Breast epithelium (tissue), 4 donors: ENCODE measurements at regions not wholly inside any gene's neighbourhood (a gene's known extent, or its start where the extent isn't known, plus 50 kb on each side); places are given as distances from the start of the nearest gene placed in this dataset.
"Not testable (repeated sequence)": the region's sequence is repeated elsewhere in the genome, so short reads cannot be mapped to it uniquely, and the experiment has no call there.

Source experiments
- DNase-seq, 2 donors: peaks; one replicate each; pipeline ENCODE4 v3.0.0-alpha.2; 2019; ENCODE audit warnings: low spot score in 2 of 2
- H3K27ac ChIP-seq, 2 donors: fragments of 200-600 bp; sonication (generic) in 1 of 2; one replicate each; pipeline ENCODE4 v1.5.1; 2016 to 2019; ENCODE audit warnings: mild to moderate bottlenecking in 1 of 2
- H3K27me3 ChIP-seq, 2 donors: fragments of 200-600 bp; sonication (generic) in 1 of 2; one replicate each; pipeline versions ENCODE4 v1.5.1 to v1.6.0; 2017 to 2019; ENCODE audit warnings: control low read depth in 1 of 2, mild to moderate bottlenecking in 1 of 2
- H3K36me3 ChIP-seq: fragments of 200-600 bp; one replicate; pipeline ENCODE4 v1.5.1; 2019
- H3K4me1 ChIP-seq, 2 donors: fragments of 200-600 bp; sonication (generic); one replicate each; pipeline ENCODE4 v1.5.1; 2016 to 2019; ENCODE audit warnings: control low read depth in 1 of 2
- H3K4me3 ChIP-seq, 3 donors: fragments of 200-600 bp; sonication (generic); 1 replicate in 2 of 3; 2 replicates in 1 of 3; pipeline ENCODE4 v1.5.1; 2016 to 2019; ENCODE audit warnings: mild to moderate bottlenecking in 3 of 3, moderate library complexity in 2 of 3
- H3K9me3 ChIP-seq, 2 donors: fragments of 200-600 bp; sonication (generic) in 1 of 2; one replicate each; pipeline ENCODE4 v1.5.1; 2016 to 2019; ENCODE audit warnings: control low read depth in 1 of 2
- CTCF ChIP-seq, 3 donors: fragments of 450-650 bp; IDR thresholded peaks; one replicate each; pipeline ENCODE4 v1.5.1; 2016 to 2017; ENCODE audit warnings: antibody characterized with exemption in 3 of 3, mild to moderate bottlenecking in 3 of 3, moderate library complexity in 3 of 3
- POLR2A ChIP-seq: fragments of 450-650 bp; IDR thresholded peaks from one replicate; pipeline ENCODE4 v1.6.1; 2016; ENCODE audit warnings: antibody characterized with exemption, mild to moderate bottlenecking, moderate library complexity
- POLR2AphosphoS5 ChIP-seq, 3 donors: sonication (generic); formaldehyde crosslinking; IDR thresholded peaks; one replicate each; pipeline ENCODE4 v1.6.1; 2017; ENCODE audit warnings: antibody characterized with exemption in 3 of 3
- intact Hi-C: fragments of 100-400 bp; cut with DNase I; formaldehyde crosslinking; loops from one replicate; pipeline ENCODE4 v1.15.1; 2023; ENCODE audit warnings: low total_unique reads

- H3K36me3 ChIP-seq: no peaks in the 10 kb centered on the region
- no peak for TF ChIP-seq POLR2A
- no peak for TF ChIP-seq POLR2AphosphoS5 (IDR thresholded peaks at IDR 0.05)
- no peak overlapping the region for H3K4me3 ChIP-seq
- no peaks in the 10 kb centered on the region for H3K4me1 ChIP-seq
- no peaks in the 10 kb centered on the region for H3K9me3 ChIP-seq
- DNase-seq: no peak
- intact Hi-C loops: no loop called here
- H3K27ac ChIP-seq: no peak overlapping the region
- no peaks in the 10 kb centered on the region for H3K27me3 ChIP-seq
These were observed 1907.6 kb upstream of the TENM3 start for GRCh38 chr4:180335566-180335965.

GRCh38 chr4:180336494-180337090, 1906.6 kb upstream of the TENM3 start:
- H3K4me1 ChIP-seq: no peaks in the 10 kb centered on the region

GRCh38 chr4:180341926-180342325, 1901.3 kb upstream of the TENM3 start:
- Histone ChIP-seq H3K9me3 (no peaks in the 10 kb centered on the region), H3K27ac (no peak overlapping the region), H3K4me1 (no peaks in the 10 kb centered on the region), H3K4me3 (no peak overlapping the region), H3K36me3 (no peaks in the 10 kb centered on the region), H3K27me3 (no peaks in the 10 kb centered on the region)
- TF ChIP-seq POLR2A (no peak), POLR2AphosphoS5 (IDR thresholded peaks at IDR 0.05) (no peak), CTCF (IDR thresholded peaks at IDR 0.05) (no peak)
- intact Hi-C loops: no loop called here
- DNase-seq: no peak

More at GRCh38 chr4:180336494-180337090, 1906.6 kb upstream of the TENM3 start:
- TF ChIP-seq POLR2AphosphoS5 (IDR thresholded peaks at IDR 0.05): no peak
- H3K27me3 ChIP-seq: no peaks in the 10 kb centered on the region
- no peaks in the 10 kb centered on the region for H3K9me3 ChIP-seq
- H3K27ac ChIP-seq: no peak overlapping the region
- no peak overlapping the region for H3K4me3 ChIP-seq
- intact Hi-C loops: no loop called here
- no peaks in the 10 kb centered on the region for H3K36me3 ChIP-seq
- no peak for DNase-seq

GRCh38 chr4:180350901-180351300, 1892.3 kb upstream of the TENM3 start:
- H3K27ac ChIP-seq: no peak overlapping the region
- no peaks in the 10 kb centered on the region for H3K27me3 ChIP-seq
- TF ChIP-seq POLR2A (no peak), POLR2AphosphoS5 (IDR thresholded peaks at IDR 0.05) (no peak)
- H3K36me3 ChIP-seq: no peaks in the 10 kb centered on the region
- no peaks in the 10 kb centered on the region for H3K4me1 ChIP-seq
- H3K4me3 ChIP-seq: no peak overlapping the region
- no peaks in the 10 kb centered on the region for H3K9me3 ChIP-seq
- no peak for DNase-seq
- intact Hi-C loops: no loop called here

GRCh38 chr4:180356766-180357165, 1886.4 kb upstream of the TENM3 start:
- Histone ChIP-seq H3K36me3 (no peaks in the 10 kb centered on the region), H3K9me3 (no peaks in the 10 kb centered on the region), H3K27me3 (no peaks in the 10 kb centered on the region), H3K4me1 (no peaks in the 10 kb centered on the region), H3K4me3 (no peak overlapping the region), H3K27ac (no peak overlapping the region)
- intact Hi-C loops: no loop called here
- no peak for DNase-seq
- TF ChIP-seq POLR2AphosphoS5 (IDR thresholded peaks at IDR 0.05) (no peak), POLR2A (no peak), CTCF (IDR thresholded peaks at IDR 0.05) (no peak)

- H3K9me3 ChIP-seq, H3K36me3 ChIP-seq, intact Hi-C loops, H3K27ac ChIP-seq, H3K4me1 ChIP-seq, DNase-seq, H3K27me3 ChIP-seq, H3K4me3 ChIP-seq: not testable (repeated sequence)
These were observed 1883.1 kb upstream of the TENM3 start for GRCh38 chr4:180360113-180360512.

GRCh38 chr4:180363815-180364214, 1879.4 kb upstream of the TENM3 start:
- Histone ChIP-seq H3K36me3 (no peaks in the 10 kb centered on the region), H3K27ac (no peak overlapping the region), H3K4me1 (no peaks in the 10 kb centered on the region), H3K4me3 (no peak overlapping the region), H3K9me3 (no peaks in the 10 kb centered on the region), H3K27me3 (no peaks in the 10 kb centered on the region)
- intact Hi-C loops: no loop called here
- TF ChIP-seq POLR2A (no peak), CTCF (IDR thresholded peaks at IDR 0.05) (no peak), POLR2AphosphoS5 (IDR thresholded peaks at IDR 0.05) (no peak)
- no peak for DNase-seq
